Activated CD4-positive, alpha-beta T cell treated with anti-CD3 and anti-CD28 coated beads for 1 hour (primary cell): ENCODE measurements at regions not wholly inside any gene's neighbourhood (a gene's known extent, or its start where the extent isn't known, plus 50 kb on each side); places are given as distances from the start of the nearest gene placed in this dataset.
"Not testable (repeated sequence)": the region's sequence is repeated elsewhere in the genome, so short reads cannot be mapped to it uniquely, and the experiment has no call there.

Experiments used
- DNase-seq: peaks from one replicate; pipeline ENCODE4 v3.0.0-alpha.2; 2020

GRCh38 chr21:36207577-36208320 lies 51.1 kb downstream of the DOP1B start:
- no peak for DNase-seq

GRCh38 chr21:36208326-36209013 lies 51.8 kb downstream of the DOP1B start:
- no peak for DNase-seq

GRCh38 chr21:36209626-36210171 lies 53.1 kb downstream of the DOP1B start:
- DNase-seq, result peak; percentile 22

GRCh38 chr21:36210779-36211659 lies 54.4 kb downstream of the DOP1B start:
- no peak for DNase-seq

GRCh38 chr21:36211660-36212512 lies 55.3 kb downstream of the DOP1B start:
- no peak for DNase-seq

GRCh38 chr21:36212513-36212780 lies 55.8 kb downstream of the DOP1B start:
- no peak for DNase-seq

GRCh38 chr21:36214561-36214960 lies 57.9 kb downstream of the DOP1B start:
- no peak for DNase-seq

- DNase-seq, result no peak
Observed at GRCh38 chr21:36217743-36218142, 61.1 kb downstream of the DOP1B start.

- DNase-seq, result no peak
Observed at GRCh38 chr21:36218691-36219090, 62.1 kb downstream of the DOP1B start.

GRCh38 chr21:36223451-36223850 lies 66.8 kb downstream of the DOP1B start:
- no peak for DNase-seq

- no peak for DNase-seq
Observed at GRCh38 chr21:36229181-36229580, 72.6 kb downstream of the DOP1B start.

- not testable (repeated sequence) for DNase-seq
Observed at GRCh38 chr21:36231444-36231843, 74.8 kb downstream of the DOP1B start.

GRCh38 chr21:36232641-36233040 lies 76.0 kb downstream of the DOP1B start:
- no peak for DNase-seq

- DNase-seq, result no peak
Observed at GRCh38 chr21:36235058-36235582, 78.5 kb downstream of the DOP1B start.

GRCh38 chr21:36236052-36236730 lies 79.6 kb downstream of the DOP1B start:
- no peak for DNase-seq

- DNase-seq, result no peak
Observed at GRCh38 chr21:36237441-36237840, 80.8 kb downstream of the DOP1B start.

GRCh38 chr21:36239585-36239984 lies 80.4 kb upstream of the MORC3 start:
- DNase-seq, result no peak

GRCh38 chr21:36241717-36242116 lies 78.3 kb upstream of the MORC3 start:
- no peak for DNase-seq

GRCh38 chr21:36245115-36245514 lies 74.9 kb upstream of the MORC3 start:
- no peak for DNase-seq

- DNase-seq, result no peak
Observed at GRCh38 chr21:36245649-36246048, 74.3 kb upstream of the MORC3 start.

GRCh38 chr21:36246080-36246631 lies 73.8 kb upstream of the MORC3 start:
- no peak for DNase-seq
